Esophagus mucosa (tissue), 1 donor: ENCODE measurements at regions not wholly inside any gene's neighbourhood (a gene's known extent, or its start where the extent isn't known, plus 50 kb on each side); places are given as distances from the start of the nearest gene placed in this dataset.

ENCODE experiments used
- ATAC-seq: fragments of 200-7000 bp; cut with Tn5 transposase; one replicate; pipeline ENCODE4 v1.9.1; 2020
- donor health status: DM: yes; HTN: yes; CAD: no.

DNA sequence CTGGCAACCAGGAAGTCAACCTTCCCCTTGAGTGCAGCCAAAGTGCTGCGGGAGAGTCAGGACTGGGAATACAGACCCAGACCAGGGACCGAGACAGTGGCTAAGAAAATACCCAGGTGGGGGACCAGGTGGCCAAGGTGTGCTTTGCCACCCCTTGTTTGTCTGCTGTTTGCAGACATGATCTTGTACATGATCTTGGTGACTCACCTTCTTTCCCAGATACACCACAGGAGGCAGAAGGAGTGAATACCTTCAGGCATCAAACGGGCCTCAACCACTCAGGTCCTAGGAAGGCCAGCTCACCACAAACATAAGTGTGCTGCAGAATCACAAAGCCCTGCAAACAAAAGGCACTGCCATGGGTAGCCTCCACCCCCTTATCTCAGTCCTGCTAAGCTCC, 62.0 kb downstream of the CNGA2 start:
- ATAC-seq, result peak; percentile 35

DNA sequence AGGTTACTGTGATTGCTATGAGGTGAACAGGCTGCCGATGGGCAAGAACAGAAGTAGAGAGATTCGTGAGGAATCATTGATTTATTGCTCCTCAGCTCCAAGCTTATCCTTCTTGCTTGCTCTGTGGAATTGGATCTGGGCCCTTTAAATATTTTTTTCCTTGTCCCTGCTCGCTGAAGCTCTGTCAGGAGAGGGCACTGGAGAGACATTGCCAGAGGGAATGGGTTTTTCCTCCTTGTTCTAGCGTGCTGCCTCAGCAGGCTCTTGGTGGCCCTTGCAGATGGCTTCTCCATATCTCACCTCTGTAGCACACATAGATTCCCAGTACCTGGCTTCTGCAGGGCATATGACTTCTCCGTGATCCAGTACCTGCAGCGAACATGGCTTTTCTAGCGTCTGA, 67.4 kb downstream of the CNGA2 start:
- peak; percentile 31 for ATAC-seq

DNA sequence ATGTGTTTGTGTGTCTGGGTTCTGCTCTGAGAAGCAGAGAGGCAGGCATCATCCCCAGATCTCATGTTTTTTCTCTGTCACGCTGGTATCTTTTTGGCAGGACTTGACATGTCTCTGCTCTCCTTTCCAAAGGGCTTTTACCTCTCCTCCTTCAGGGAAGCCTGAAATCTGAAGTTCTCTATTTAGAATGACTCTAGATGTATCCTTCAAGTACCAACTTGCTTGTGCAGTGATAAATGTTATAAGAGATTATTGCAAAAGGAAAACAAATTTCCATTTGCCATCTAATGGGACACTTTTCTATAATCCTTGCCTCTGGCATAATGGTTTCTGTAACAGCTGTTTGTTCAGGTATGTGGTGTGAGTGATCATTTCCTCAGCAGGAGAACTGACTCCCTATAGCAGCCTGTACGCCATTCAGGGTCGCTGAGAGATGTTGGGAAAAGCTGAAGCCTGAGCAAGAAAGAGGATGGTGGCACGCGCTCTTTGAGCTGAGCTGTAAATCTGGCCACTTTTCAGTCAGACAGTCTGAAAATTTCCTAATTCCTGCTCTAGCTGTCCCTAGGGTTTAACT, 72.5 kb downstream of the CNGA2 start:
- ATAC-seq, result no peak

DNA sequence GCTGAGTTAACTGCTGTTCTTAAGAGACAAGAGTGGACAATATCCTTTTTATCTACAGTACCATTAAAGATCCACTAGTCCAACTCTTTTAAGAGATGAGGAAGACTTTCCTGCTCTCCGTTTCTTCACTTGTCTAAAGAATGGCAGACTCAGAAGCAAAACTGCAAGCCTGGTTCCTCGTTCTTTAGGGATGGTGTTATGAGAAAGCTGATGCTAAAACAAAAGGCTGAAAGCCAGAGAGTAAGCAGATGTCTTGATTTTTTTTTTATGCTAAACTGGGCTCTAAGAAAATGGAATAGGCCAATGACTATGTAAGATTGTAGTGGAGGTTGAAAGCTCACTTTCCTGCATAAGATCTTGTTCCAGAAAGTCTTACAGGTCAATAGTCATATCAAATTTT, 78.1 kb downstream of the CNGA2 start:
- ATAC-seq, result no peak

DNA sequence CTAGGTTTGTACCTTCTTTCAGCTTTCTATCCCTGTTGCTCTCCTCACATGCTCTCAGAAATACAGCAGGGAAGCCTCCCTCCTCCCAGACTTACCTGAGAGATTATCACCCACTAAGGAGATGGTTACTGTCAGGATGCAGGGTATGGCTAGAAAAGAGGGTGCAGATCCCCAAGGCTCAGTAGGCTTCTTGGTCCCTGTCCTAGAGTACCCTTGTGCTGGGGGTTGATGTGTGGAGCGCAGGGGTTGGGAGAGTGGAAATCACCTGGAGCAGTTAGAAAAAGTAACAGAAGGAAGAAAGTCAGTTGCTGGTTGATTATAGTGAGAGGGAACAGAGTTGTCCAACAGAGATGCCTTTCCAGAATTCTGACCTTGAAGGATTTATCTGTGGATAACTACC, 80.2 kb downstream of the CNGA2 start:
- no peak for ATAC-seq

- ATAC-seq, result no peak
These were observed 80.9 kb downstream of the CNGA2 start for GRCh38 chrX:151815398-151815797.

DNA sequence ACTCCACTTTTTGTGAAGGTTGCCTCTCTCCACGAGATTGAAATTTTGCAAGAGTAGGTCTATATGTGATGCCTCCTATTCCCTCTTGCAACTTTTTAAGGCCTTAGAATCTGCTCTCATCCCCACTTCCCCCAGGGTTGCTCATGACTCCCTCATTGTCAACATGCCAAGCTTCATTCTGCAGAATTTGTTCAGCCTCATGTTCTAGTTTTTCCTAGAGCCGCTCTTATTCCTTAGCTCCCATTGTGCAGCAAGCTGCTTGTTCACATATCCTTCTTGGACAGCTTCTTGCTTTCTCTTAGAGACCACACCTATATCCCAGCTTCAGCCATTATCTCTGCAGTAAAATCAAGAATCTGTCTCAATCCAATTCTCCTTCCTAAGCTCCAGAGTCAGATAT, 82.4 kb downstream of the CNGA2 start:
- ATAC-seq, result no peak

DNA sequence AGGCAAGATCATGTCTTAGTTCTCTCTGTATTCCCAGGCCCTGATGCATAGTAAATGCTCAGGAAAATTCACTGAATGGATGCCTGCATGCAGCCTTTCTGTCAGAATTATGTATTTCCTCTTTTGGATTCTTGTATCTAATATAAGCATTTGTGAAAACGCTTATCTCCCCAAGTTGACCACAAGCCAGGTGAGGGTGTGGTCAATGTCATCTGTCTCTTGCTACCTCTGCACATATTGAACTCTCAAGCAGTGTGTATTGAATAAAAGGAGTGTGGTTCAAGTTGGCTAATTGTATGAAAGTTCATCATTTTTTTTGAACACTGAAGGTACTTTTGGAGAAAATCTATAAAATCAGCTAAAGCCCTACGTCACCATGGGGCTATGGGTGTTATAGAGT, 84.3 kb downstream of the CNGA2 start:
- ATAC-seq, result no peak

DNA sequence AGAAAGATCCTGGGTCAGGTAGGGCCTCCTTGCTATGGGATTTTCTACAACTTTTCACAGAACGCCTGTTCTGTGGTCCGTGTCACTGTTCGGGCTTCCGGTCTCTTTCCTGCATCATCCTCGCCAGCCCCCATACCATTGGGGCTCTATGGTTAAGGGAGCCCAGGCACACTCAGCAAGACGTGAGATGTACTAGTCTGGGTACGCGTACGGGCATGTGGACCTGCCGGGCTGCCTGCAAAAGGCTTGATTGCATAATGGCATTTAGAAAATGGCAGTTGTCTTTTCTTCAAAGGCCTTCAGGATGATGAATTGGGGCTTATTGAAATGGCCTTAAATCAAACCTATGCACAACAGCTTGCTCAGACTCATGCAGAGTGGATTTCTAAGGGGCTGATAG, 86.7 kb downstream of the CNGA2 start:
- ATAC-seq, result peak; percentile 58

GRCh38 chrX:151825007-151825406, 87.7 kb upstream of the MAGEA4 start:
- ATAC-seq, result no peak

DNA sequence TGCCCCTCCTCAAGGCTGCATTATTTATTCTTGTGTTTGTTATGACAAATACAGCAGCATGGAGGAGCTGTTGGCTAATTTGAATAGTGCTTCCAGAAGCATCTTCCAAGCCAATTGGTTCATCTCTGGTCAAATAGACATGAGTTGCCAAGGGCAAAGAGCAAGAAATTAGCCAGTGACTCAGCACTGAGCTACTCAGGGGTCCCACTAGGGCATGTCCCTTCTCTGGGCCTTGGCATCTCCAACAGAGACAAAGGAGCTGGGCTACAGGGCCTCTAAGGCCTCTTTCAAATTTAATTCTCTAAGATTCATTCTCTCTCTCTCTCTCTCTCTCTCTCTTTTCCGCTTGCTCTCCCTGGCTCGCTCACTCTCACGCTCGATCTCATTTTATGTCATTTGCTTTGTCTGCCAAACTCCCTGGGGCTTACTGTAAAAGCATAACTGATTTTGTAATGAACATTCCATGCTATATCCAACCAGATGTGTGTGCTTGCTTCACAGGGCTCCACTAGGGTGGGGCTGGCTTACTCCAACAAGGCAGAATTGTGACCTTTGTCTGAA, 86.7 kb upstream of the MAGEA4 start:
- ATAC-seq, result peak; percentile 75

DNA sequence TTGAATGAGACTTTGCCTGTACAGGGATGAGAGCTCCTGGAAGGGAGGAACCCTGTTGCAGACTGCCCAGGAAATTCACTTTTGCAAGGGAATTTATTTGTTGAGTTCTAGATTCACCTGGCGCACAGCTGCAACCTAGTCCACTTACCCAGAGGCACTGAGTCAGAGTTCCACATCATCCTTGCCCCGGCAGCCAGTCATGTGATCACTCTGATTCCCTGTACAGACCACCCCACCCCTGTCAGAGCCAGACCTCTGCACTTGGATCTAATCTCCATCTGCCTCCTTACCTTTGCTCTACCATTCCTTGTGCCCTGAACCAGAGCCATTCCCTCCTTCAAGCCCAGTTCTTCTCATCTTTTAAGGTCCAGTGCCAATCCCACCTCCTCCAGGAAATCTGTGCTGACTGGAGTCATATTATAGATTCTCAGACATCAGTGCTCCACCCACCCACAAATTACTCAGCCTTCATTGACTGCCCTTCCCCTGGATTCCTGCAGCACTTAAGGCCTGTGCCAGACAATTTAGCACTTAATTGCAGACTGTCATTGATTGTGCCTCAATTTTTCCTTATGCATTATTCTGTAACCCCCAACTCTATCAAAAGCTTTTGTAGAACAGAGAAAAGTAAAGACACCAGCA, 84.1 kb upstream of the MAGEA4 start:
- ATAC-seq, result no peak

DNA sequence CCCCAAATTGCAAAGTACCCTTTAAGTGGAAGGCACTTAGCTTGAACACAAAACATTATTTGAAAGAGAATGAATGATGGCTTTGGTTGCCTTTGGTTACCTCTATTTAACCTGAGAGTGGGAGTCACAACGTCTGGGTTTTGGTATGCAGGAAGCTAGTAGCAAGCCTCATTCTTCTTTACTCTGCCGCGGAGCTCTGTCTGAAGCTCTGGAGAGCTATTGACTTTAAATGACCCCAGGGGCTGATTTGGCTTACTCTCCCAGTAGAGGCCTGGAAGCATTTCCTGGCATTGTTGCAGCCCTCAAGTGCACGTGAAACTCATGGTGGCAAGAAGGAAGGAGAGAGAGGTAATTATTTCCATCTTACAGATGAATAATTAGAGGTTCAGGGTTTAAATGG, 81.8 kb upstream of the MAGEA4 start:
- no peak for ATAC-seq

DNA sequence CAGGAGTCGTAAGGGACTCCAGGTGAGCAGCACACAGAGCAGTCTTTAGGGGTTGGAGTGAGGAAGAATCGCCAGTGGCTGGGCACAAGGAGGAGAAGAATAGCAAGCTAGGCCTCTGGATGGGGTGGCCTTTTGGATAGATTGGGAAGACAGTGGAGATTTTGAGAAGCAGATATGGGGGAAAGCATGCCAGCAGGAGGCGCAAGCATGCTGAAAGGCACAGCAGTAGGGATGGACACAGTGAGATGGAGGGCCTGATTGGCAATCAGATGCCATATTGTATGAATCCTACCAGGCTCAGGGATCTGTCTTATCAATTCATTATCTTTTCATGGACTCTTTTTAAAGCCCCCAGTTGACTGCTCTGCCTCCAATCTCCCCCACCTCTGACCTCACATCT, 60.4 kb upstream of the MAGEA4 start:
- no peak for ATAC-seq

DNA sequence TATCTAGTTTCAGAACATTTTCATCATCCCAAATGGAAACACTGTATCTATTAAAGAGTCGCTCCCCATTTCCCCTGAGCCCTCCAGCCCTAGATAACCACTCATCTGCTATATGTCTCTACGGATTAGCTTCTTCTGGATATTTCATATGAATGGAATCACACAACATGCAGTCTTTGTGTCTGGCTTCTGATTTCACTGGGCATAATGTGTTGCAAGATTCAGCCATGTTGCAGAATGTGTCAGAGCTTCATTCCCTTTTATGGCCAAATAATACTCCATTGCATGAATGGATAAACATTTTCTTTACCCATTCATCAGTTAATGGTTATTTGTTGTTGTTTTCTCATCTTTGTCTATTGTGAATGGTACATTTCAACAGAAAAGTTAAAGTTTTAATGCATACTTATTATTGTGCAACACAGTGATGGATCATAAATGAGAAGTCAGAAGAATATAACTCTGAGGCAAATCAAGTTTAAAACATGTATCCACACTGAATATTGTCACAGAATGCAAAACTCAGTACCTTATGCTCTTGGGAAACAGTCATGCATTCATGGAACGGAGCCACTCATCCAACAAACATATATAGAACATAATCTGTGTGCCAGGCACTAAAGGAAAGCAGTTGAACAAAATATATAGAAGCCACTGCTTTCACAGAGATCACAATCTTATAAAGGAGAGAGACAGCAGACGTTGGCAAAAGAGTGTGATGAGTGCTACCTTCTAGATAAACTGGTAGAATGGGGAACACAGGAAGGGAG, 57.8 kb upstream of the MAGEA4 start:
- no peak for ATAC-seq

DNA sequence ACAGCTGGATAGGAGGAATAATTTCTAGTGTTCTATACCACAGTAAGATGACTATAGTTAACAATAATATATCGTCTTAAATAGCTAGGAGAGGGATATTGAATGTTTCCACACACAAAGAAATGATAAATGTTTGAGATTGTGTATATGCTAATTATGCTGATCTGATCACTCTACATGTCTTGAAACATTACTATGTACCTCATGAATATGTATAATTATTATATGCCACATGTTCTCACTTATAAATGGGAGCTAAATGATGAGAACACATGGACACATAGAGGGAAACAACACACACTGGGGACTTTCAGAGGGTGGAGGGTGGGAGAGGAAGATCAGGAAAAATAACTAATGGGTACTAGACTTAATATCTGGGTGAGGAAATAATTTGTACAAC, 53.2 kb upstream of the MAGEA4 start:
- no peak for ATAC-seq

DNA sequence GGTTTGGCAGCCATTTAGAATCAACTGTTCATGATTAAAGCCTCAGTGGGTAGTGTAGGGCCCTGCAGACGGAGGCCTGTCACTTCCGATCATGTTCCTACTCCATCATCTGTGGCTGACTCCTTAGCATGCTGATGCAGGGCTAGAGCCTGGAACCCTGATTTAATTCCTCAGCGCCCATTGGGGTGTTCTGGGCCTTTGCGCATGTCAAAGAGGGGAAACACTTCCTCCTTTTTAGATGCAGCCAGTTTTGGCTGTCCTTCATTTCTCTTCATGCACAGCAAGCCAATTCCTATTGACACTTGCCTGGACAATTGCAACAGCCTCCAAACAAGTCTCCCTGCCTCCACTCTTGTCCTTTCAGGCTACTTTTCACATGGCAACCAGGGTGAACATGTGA, 51.9 kb upstream of the MAGEA4 start:
- no peak for ATAC-seq
